ENCODE measurements at regions not wholly inside any gene's neighbourhood (a gene's known extent, or its start where the extent isn't known, plus 50 kb on each side); places are given as distances from the start of the nearest gene placed in this dataset.

DNA sequence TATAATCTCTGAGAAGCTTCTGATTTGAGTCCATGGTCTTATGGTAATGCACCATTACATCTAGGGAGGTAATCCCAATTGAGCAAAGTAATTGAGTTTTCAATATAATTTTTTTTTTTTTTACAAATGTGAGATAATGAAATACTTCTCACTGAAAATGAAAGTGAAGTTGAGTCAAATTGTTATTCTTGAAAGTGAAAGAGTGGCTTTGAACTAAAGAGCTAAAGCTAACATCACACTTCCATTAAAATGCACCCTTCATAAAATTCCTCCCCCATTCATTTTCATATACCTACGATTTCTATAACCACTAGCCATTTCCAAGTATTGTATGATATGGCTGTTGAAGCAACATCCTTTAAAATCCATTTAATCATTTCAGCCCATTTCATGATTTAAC lies 149.1 kb upstream of the IMPG1 start:
- TF ChIP-seq FOXP1 (CRISPR knock-in tag; IDR thresholded peaks at IDR 0.05) (no peak), ZKSCAN1 (IDR thresholded peaks at IDR 0.05; ENCODE audit: low read depth, low read length) (no peak), EGR1 (conservative IDR thresholded peaks at IDR 0.05) (no peak), ZFPM2 (CRISPR knock-in tag; IDR thresholded peaks at IDR 0.05) (no peak), DNMT1 (IDR thresholded peaks at IDR 0.05) (no peak), NR2C2 (CRISPR knock-in tag; IDR thresholded peaks at IDR 0.05) (no peak), NR2C2 (tag; IDR thresholded peaks at IDR 0.05) (no peak), CHD4 (IDR thresholded peaks at IDR 0.05; ENCODE audit: insufficient read depth, insufficient replicate concordance, low read depth, low read length, poor library complexity, severe bottlenecking) (no peak), RCOR1 (IDR thresholded peaks at IDR 0.05; ENCODE audit: borderline replicate concordance in 1 of 2, low read depth in 2 of 2, low read length in 2 of 2) (no peak), NFATC3 (IDR thresholded peaks at IDR 0.05) (no peak)
- TF ChIP-seq, protein P1, sequence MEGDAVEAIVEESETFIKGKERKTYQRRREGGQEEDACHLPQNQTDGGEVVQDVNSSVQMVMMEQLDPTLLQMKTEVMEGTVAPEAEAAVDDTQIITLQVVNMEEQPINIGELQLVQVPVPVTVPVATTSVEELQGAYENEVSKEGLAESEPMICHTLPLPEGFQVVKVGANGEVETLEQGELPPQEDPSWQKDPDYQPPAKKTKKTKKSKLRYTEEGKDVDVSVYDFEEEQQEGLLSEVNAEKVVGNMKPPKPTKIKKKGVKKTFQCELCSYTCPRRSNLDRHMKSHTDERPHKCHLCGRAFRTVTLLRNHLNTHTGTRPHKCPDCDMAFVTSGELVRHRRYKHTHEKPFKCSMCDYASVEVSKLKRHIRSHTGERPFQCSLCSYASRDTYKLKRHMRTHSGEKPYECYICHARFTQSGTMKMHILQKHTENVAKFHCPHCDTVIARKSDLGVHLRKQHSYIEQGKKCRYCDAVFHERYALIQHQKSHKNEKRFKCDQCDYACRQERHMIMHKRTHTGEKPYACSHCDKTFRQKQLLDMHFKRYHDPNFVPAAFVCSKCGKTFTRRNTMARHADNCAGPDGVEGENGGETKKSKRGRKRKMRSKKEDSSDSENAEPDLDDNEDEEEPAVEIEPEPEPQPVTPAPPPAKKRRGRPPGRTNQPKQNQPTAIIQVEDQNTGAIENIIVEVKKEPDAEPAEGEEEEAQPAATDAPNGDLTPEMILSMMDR (IDR thresholded peaks at IDR 0.05 in 2 of 3, conservative IDR thresholded peaks at IDR 0.05 in 1 of 3; ENCODE audit: insufficient read depth in 2 of 3, low read depth in 1 of 3, low read length in 3 of 3), result no peak
- TF ChIP-seq, protein P2, sequence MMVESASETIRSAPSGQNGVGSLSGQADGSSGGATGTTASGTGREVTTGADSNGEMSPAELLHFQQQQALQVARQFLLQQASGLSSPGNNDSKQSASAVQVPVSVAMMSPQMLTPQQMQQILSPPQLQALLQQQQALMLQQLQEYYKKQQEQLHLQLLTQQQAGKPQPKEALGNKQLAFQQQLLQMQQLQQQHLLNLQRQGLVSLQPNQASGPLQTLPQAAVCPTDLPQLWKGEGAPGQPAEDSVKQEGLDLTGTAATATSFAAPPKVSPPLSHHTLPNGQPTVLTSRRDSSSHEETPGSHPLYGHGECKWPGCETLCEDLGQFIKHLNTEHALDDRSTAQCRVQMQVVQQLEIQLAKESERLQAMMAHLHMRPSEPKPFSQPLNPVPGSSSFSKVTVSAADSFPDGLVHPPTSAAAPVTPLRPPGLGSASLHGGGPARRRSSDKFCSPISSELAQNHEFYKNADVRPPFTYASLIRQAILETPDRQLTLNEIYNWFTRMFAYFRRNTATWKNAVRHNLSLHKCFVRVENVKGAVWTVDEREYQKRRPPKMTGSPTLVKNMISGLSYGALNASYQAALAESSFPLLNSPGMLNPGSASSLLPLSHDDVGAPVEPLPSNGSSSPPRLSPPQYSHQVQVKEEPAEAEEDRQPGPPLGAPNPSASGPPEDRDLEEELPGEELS (CRISPR knock-in tag; IDR thresholded peaks at IDR 0.05; ENCODE audit: borderline replicate concordance), result no peak
- TF ChIP-seq, protein P3, sequence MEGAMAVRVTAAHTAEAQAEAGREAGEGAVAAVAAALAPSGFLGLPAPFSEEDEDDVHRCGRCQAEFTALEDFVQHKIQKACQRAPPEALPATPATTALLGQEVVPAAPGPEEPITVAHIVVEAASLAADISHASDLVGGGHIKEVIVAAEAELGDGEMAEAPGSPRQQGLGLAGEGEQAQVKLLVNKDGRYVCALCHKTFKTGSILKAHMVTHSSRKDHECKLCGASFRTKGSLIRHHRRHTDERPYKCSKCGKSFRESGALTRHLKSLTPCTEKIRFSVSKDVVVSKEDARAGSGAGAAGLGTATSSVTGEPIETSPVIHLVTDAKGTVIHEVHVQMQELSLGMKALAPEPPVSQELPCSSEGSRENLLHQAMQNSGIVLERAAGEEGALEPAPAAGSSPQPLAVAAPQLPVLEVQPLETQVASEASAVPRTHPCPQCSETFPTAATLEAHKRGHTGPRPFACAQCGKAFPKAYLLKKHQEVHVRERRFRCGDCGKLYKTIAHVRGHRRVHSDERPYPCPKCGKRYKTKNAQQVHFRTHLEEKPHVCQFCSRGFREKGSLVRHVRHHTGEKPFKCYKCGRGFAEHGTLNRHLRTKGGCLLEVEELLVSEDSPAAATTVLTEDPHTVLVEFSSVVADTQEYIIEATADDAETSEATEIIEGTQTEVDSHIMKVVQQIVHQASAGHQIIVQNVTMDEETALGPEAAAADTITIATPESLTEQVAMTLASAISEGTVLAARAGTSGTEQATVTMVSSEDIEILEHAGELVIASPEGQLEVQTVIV (CRISPR knock-in tag; IDR thresholded peaks at IDR 0.05; ENCODE audit: borderline replicate concordance), result no peak

Data from K562 (cell line).